Ammon's horn (tissue), 1 donor: ENCODE measurements at regions not wholly inside any gene's neighbourhood (a gene's known extent, or its start where the extent isn't known, plus 50 kb on each side); places are given as distances from the start of the nearest gene placed in this dataset.
"Not testable (repeated sequence)": the region's sequence is repeated elsewhere in the genome, so short reads cannot be mapped to it uniquely, and the experiment has no call there.

ENCODE experiments used
- DNase-seq: peaks from one replicate; pipeline ENCODE4 v3.0.0-alpha.2; 2016; ENCODE audit warnings: low spot score

GRCh38 chr10:8312079-8312478 is 257.6 kb downstream of the GATA3 start:
- no peak for DNase-seq

DNA sequence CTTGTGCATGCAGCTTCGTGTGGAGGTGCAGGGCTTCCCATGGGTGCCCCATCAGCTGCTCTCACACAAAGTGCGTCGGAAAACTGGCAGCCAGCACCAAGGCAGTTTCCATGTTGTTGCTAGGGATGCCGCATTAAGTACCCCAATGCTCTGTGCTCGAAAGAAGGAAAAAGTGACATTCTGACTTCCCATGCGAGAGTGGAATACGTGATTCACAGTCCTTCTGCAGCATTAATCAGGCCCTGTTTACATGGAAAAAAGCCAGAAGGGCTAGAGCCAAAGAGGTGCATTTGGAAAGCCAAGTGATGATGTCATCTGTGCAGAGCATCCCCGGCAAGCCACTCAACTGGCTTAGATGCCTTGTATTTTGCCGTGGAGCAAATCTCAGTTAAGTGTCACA is 258.3 kb downstream of the GATA3 start:
- no peak for DNase-seq

DNA sequence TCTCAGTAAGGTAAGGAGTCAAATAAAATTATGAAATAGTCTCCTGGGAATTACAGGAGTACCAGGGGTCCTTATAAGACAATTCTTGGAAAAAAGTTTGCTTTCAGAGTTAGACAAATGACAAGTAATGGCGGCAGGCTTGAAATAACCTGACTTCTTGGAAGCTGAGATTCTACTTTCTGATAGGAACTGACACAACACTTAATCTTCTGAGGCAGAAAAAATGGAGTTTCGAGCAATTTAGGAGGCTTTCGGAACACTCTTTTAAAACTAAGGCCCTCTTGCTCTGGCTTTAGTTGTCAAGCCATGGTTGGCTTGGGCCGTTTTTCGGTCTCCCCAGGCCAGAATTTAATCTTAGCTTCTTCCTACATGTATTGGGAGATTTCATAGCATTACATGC is 260.0 kb downstream of the GATA3 start:
- DNase-seq = no peak

DNA sequence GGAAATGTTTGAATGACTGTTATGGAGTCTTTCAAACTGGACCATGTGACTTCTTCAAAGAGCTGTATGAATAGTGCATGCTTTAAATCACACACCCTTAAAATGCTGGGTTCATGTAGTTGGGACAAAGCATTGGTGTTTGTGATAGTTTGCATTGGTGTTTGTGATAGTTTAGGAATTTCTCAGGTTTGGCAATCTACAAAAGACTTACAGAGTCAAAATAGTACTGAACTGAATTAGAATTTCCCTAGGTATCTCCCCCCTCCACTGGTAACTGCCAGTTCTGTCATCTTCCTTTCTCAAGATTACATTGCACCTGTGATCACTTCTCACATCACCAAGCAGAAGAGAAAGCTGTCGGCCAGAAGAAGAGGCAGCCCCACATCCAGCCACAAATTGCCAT is 261.1 kb downstream of the GATA3 start:
- no peak for DNase-seq

DNA sequence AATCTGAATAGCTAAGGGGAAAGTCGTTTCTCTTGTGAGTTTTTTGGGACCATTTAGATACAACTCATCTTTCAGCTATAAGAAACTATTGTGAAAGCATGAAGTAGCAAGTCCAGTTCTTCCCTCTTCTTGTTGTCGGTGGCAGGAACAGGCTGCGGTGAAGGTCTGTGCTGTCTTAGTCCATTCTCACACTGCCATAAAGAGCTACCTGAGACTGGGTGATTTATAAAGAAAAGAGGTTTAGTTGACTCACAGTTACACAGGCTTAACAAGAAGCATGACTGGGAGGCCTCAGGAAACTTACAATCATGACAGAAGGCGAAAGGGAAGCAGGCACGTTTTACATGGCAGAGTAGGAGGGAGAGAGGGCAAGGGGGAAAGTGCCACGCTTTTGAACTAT is 261.8 kb downstream of the GATA3 start:
- no peak for DNase-seq

GRCh38 chr10:8318429-8318828 is 263.9 kb downstream of the GATA3 start:
- not testable (repeated sequence) for DNase-seq

- no peak for DNase-seq
Measured at GRCh38 chr10:8318956-8319355, 264.5 kb downstream of the GATA3 start.

- no peak for DNase-seq
Measured at GRCh38 chr10:8319704-8320103, 265.2 kb downstream of the GATA3 start.

- no peak for DNase-seq
Measured at GRCh38 chr10:8321990-8322389, 267.5 kb downstream of the GATA3 start.

DNA sequence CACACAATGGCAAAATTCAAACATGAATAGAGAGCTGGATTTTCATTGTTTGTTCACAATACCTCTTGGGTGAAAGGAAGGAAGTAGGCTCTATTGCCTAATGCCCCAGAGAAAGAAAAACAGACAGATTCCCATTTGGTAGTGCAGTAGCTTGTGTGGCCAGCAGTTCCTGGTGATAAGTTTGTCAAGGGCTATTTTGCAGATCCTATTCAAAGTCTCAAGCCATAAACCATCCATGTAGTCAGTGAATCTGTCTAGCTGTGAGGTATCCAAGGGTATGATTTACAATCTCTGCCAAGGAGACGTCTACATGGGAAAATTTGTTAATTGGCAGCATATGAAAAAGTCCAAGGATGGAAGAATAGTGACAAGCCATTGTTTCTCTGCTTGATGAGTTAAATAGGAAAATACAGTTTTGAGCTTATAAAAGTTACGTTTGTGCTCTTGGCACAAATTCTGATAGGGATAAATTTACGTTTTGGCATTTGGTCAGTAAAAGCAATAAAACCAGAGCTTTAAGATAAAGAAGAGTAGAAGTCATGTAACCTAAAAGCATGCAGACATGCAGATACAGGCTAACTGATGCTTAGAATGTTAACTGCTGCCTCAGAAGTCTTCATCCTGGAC is 269.1 kb downstream of the GATA3 start:
- no peak for DNase-seq

DNA sequence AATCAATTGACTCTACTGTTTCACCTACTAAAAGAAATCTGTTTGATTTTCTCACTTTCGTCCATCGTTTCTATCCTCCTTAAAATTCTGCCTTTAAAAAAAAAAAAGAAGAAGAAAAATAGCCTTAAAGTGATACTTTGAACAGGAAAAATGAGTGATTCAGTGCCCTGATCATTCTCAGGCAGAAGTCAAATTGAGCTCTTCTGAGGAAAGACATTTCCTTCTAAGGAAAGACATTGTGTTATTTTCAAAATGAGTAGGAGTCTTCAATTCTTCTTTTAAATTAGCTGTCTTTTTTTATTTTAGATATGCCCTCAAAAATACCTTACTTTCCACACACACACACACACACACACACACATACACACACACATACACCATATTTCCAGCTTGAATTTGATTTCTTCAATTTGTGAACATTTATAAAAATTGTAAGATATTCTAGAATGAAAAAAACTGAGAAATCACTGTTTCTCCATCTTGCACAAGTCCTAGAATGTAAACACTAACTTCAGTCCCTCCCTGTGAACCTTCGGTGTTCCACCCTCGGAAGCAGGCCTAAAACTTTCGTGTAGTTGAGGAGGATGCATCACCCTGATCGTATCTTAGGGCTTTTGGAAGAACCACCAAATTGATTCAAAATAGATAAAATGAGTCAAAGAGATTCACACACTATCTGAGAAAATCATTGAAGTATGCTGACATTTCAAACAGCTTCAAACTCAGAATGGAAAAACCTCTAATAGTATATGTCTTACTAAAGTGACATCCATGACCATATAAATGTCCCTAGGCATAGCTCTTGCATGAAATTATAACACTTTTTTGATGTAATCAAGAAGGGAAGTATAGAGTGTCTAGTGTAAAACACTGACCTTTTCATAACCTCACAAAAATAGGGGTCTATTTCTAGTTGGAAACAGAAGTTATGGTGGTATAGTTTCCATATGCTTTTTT is 270.8 kb downstream of the GATA3 start:
- no peak for DNase-seq

- DNase-seq = no peak
Measured at GRCh38 chr10:8326396-8327139, 272.1 kb downstream of the GATA3 start.

- DNase-seq = no peak
Measured at GRCh38 chr10:8327140-8327423, 272.6 kb downstream of the GATA3 start.

GRCh38 chr10:8331387-8331786 is 276.9 kb downstream of the GATA3 start:
- DNase-seq = no peak

DNA sequence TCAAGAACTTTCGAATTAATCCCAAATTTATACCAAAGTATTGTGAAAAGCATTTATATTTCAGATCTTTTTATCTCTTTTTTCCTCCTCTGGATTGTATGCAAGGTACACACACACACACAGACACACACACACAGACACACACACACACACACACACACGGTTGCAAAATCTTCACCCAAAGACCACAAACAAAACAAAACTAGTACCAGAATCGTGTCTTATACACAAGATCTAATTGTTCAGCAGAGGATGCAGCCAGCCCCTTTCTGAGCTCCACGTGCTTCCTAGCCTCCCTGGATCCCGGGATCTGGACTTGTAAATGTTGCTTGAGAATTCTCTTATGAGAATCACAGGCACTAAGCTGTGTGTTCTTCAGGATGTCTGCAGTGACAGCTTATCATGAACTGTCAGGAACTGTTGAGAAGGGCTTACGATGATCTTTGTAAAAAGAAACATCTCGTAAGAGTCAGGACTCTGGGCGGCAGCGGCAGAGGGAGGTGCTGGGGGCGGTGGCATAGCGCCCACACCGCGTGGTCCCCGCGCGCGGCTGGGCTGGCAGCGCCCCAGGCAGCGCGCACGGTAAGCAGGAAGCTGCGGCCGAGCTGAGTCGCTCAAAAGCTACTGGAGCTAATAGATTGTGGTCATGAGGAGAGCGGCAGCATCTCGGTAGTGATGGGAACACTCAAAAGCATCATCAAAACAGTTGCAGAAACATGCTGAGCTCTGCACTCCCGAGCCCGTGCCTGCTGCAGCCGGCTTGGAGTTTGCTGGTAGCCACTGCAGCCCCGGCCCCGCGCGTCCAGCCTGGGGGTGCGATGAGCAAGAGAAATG is 277.6 kb downstream of the GATA3 start:
- peak; percentile 53 for DNase-seq

DNA sequence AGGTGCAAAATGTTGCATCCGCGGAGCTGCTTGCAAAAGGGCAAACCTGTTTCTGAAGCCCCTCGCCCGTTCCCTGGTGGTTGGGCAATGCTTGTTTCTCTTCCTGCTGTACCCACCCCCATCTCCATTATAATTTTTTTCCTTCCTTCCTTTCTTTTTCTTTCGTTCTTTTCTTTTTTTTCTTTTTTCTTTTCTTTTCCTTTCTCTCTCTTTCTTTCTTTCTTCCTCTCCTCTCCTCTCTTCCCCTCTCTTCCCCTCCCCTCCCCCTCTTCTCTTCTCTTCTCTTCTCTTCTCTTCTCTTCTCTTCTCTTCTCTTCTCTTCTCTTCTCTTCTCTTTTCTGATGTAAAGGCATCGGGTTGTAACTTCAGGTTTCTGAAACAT is 278.2 kb downstream of the GATA3 start:
- no peak for DNase-seq

- DNase-seq = no peak
Measured at GRCh38 chr10:8334631-8335030, 280.1 kb downstream of the GATA3 start.

- DNase-seq = no peak
Measured at GRCh38 chr10:8336629-8337331, 282.3 kb downstream of the GATA3 start.

DNA sequence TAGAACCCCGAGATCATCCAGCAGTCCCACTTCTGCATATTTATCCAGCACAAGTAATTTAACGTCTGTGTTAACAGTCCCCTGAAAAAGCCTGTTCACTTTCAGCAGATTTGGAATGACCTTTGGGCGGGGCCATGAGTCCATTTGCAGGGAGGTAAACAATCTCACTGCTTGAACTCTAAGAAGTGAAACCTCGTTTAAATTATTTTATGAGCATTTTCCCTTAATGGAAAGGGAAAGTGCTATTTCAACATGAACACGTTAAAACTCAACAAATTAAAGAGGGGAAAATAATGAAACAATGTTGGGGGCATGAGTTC is 282.8 kb downstream of the GATA3 start:
- DNase-seq = no peak

DNA sequence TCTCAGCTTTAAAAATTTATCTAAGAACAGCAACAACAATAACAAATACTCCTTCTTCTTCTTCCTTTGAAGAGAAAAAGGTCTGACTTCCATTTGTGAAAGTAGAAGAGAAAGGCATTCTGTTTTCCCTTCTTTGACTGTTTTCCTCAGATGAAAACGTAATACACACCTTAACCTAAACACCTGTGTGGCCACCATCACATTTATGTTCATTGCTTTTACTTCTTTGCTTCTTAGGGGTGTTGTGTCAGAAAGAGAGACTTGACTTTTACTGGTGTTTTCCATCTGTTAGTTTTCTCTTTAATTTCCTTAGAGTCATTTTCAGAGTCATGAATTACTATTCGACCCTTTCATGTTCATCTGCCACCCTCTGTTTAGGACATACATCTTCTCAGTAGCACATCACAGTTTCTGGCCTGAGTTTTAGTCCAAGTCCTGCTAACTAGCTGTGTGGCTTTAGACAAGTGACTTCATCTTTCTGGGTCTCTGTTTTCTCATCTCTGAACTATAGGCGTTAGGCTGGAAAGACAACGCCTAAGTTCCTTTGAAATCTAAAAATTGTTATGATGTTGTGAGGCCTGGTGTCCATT is 283.8 kb downstream of the GATA3 start:
- DNase-seq = no peak

DNA sequence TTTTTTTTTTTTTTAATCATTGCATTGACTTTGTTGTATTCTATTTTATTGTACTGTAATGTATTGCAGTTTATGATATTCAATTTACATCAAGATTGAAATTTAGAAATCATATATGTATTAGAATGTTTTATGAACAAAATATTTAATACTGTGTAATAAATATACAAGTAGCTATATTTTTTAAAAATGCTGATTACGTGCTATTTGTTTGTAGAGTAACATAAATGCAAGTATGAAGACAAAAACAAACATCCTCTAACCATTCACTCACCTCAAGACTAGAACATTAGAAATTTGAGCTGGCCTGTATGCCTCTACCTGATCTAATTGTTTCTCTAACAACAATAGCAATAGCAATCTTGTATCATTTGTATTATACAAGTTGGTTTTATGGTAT is 290.3 kb downstream of the GATA3 start:
- DNase-seq = no peak
